NCI-H1694 treated with DMSO at 0.1 percent for 48 hours (cell line): ENCODE measurements at regions not wholly inside any gene's neighbourhood (a gene's known extent, or its start where the extent isn't known, plus 50 kb on each side); places are given as distances from the start of the nearest gene placed in this dataset.

ENCODE experiments used
- DNase-seq: peaks from one replicate; lab custom pipeline; 2025; lab: John Stamatoyannopoulos, UW

DNA sequence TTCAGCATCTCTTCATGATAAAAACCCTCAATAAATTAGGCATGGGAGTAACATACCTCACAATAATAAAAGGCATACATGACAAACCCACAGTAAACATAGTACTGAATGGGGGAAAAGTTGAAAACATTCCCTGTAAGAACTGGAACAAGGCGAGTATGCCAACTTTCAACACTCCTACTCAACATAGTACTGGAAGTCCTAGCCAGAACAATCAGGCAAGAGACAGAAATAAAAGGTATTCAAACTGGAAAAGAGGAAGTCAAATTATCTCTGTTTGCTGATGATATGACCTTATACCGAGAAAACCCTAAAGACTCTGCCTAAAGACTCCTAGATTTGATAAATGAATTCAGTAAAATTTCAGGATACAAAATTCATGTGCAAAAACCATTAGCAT, 167.6 kb downstream of the TMEM38B start:
- no peak for DNase-seq

- DNase-seq = no peak
Measured at GRCh38 chr9:105864248-105864898, 170.0 kb downstream of the TMEM38B start.

GRCh38 chr9:105865285-105865684, 170.9 kb downstream of the TMEM38B start:
- DNase-seq = no peak

- no peak for DNase-seq
Measured at GRCh38 chr9:105871540-105871939, 177.2 kb downstream of the TMEM38B start.

GRCh38 chr9:105873801-105874200, 179.5 kb downstream of the TMEM38B start:
- no peak for DNase-seq

- DNase-seq = peak; percentile 64
Measured at GRCh38 chr9:105877721-105878120, 183.4 kb downstream of the TMEM38B start.

DNA sequence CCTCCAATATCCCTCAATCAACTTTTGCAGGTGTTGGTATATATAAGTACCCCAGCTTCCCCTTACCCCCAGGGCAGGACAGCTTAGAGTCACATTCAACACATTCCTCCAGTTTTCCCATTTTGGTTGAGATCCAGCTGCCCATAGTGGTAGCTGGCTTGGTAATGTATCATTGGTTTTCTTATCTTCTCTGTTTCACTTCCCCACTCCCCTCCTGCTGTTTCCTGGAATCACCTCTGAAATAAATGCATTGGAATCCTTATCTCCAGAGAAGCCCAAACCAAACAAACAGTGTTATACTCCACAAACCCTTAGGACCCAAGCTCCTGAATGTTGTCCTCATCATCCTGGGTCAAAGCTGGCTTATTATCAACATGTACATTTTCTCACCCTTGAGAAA, 184.8 kb downstream of the TMEM38B start:
- no peak for DNase-seq

GRCh38 chr9:105880517-105880916, 186.2 kb downstream of the TMEM38B start:
- no peak for DNase-seq

GRCh38 chr9:105881021-105881420, 186.7 kb downstream of the TMEM38B start:
- peak; percentile 32 for DNase-seq

- peak; percentile 76 for DNase-seq
Measured at GRCh38 chr9:105881654-105882349, 187.5 kb downstream of the TMEM38B start.

GRCh38 chr9:105883847-105884246, 189.5 kb downstream of the TMEM38B start:
- no peak for DNase-seq

DNA sequence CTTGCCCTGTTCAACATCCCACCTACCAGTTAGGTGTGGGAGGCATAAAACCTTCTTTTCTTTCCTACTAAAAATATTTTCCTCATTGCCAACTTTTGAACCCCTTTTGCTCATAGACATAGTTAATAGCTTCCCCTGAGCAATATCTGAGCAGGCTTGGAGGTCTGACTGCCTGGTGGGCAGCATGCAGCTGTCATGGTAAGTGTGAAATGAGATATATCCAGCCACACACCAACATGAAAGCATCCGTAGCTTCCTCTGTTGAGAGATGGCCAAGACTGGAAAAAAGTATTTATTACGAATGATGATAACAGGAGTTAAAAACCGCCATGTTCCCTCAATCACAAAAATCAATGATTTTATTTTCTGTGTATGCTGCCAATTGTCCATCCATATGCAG, 190.1 kb downstream of the TMEM38B start:
- DNase-seq = no peak

DNA sequence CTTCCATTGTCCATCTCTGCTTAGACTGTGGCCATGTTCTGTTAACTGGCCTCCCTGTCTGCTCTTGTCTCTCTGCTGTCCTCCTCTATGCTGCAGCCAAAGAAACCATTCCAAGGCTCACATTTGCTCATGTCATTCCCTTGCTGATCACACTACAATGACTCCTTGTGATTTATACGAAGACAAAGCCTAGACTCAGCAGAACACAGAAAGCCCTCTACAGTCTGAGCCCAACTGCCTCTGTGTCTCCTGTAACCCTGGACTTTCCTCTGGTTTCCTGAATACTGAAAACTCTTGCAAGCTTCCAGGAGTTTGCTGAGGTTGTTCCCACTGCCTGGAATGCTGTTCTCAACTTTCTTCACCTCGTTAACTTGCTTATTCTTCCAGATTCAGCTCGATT, 191.8 kb downstream of the TMEM38B start:
- no peak for DNase-seq

DNA sequence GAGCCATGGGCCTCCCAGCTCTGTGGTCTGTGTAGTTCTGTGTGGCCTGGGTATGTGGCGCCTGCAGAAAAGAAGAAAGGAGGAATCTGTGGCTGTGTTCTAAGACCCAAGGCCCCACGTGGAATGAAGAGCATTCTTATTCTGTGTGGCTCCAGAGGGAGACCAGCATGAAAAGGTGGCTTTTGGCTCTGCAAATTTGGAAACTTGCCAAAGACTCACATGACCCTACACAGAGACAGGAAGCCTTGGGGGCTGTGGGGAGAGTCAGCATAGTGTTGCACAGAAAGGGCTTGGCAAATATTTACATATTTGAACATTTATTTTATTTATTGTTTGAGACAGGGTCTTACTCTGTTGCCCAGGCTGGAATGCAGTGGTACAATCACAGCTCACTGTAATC, 193.3 kb downstream of the TMEM38B start:
- DNase-seq = no peak

GRCh38 chr9:105890046-105890822, 195.9 kb downstream of the TMEM38B start:
- no peak for DNase-seq

DNA sequence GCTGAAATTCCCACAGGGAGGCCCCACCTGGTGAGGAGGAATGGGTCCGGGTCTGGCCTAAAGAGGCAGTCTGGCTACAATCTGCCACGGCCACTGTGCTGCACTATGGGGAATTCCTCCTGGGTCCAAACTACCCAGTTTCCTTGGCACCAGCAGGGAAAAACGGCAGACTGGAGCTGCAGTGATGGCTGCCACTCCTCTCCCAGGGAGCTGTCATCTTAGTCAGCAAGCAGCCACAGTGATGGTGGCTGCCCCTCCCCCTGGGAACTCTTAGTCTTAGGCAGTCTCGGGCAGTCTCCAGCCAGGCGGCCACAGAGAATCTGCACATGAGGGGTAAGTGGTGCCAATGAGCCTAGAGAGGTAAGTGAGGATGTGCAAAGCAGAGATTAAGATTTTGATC, 205.8 kb downstream of the TMEM38B start:
- DNase-seq = no peak

DNA sequence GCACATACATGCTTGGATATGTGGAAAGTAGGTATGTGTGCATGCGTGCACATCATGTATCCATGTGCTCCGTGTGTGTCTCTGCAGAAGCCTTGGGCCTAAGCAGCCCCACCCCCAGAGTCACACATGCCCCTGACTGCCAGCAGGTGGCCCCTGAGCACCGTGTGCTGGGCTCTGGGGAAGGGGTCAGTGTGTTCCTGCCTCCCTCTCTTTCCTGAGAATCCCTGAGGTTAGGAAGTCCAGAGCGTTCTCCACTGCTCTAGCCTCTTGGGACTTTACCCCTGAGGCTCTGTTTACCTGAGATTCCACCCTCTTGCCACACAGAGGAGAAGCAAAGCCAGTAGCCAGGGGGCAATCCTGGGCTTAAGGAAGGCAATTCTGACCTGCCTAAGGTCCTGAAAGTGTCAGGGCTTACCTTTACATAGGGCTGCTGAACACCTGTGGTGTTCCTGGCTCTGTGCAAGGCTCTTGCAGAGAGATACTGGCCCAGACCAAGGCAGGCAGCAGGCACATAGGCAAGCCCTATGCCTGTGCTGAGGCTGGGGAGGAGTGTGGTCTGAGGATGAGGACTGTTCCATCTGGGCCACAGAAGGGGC, 207.3 kb downstream of the TMEM38B start:
- DNase-seq = peak; percentile 36

GRCh38 chr9:105908069-105908468, 213.7 kb downstream of the TMEM38B start:
- DNase-seq = no peak

DNA sequence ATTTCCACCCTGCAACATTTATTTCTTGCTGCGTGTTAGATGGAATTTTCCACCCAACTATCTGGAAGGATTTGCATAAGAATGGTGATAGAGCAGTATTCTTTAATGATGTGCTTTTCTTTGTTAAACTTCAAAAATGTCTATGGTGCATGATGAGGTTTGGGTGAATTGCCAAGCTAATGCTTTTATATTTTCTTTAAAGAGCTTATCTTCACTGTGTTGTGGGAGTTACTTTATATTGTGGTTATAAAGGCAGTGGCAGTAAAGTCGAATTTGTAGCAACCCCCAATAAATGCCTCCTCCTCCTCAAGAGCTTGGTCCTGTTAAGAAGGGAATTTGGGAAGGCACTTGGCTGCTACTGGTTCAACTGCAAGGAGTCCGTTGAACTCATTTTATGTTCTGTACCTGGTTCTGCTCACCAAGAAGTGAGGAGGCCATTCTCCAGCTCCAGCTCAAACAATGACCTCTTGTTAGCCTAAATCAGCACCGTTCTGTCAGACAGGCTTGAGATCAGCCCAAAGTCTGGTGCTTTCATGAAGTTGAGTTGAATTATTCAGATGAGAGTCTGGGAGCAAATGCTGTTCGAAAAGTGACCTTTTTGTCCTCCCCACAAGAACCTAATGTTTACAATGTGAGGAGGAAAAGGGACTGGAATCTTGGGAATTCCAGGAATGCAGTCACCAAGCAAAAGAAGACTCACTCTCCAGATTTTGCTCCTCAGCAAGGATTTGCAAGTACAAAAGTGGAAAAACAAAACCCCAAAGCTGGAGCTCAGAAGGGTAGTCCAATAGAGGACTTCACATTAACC, 217.0 kb downstream of the TMEM38B start:
- no peak for DNase-seq

DNA sequence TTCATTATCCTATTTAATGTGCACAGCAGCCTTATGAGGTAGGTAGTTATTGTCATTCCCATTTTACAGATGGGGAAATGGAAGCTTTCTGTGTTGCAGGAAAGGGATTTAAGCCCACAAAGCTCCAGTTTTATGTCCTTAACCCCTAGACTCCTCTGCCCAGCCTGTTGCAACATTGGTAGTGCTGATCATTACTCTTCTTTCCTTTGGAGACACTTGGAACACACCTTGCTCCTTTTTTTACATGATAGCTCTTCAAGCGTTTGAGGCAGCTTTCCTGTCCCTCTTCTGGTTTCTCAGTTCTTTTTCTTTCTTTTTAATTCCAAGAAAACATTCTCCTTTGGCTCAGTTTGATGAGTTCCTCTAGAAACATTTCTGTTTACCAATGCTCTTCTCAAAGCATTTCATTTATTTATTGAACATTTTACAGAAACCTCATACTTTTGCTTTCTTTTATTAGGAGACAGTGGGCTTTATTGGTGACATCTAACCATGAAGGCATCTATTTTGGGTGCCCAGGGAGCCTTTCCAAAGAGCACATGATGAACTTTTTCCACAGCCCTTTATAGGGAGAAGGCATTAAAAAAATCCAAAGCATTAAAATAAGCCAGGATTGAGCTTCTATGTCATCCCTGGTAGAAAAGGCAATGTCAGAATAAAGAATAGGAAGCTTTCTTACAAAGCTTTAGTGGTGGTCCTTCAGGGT, 218.0 kb downstream of the TMEM38B start:
- no peak for DNase-seq

DNA sequence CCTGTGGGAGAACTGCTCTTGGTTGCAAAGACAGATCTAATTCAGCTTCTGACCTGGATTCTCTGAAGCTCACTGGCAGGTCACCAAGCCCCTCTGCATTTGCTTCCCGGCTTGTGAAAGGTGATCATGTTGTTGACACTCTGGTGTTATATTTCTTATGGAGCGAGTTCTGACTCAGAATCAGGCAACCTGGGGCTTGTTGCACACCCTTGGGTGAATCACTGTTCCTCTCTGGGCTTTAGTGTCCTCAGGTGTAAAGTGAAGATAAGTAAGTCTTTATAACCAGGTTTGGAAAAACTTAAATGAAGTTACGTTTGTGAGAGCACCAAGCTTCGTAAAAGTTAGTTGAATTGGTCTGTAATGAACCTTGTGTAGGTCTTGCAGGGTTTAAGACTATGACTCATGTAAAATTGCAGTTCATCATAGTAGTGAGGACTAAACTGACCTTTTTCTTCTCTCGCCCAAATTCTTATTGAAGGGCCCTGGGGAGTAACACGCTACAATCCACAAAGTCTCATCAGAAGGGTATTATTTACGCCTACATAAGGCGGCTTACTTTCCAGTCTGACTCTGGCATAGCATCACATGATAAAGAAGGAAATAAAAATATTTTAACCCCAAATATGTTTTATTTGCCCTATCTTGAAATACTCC, 218.6 kb downstream of the TMEM38B start:
- DNase-seq = no peak
